ENCODE measurements at regions not wholly inside any gene's neighbourhood (a gene's known extent, or its start where the extent isn't known, plus 50 kb on each side); places are given as distances from the start of the nearest gene placed in this dataset.

- DNase-seq, result no peak
Observed at GRCh38 chr2:19579461-19579860, 221.0 kb upstream of the OSR1 start.

- DNase-seq, result no peak
Observed at GRCh38 chr2:19577723-19578122, 219.3 kb upstream of the OSR1 start.

GRCh38 chr2:19576411-19576810 lies 218.0 kb upstream of the OSR1 start:
- no peak for DNase-seq

- DNase-seq, result no peak
Observed at GRCh38 chr2:19575641-19576040, 217.2 kb upstream of the OSR1 start.

DNA sequence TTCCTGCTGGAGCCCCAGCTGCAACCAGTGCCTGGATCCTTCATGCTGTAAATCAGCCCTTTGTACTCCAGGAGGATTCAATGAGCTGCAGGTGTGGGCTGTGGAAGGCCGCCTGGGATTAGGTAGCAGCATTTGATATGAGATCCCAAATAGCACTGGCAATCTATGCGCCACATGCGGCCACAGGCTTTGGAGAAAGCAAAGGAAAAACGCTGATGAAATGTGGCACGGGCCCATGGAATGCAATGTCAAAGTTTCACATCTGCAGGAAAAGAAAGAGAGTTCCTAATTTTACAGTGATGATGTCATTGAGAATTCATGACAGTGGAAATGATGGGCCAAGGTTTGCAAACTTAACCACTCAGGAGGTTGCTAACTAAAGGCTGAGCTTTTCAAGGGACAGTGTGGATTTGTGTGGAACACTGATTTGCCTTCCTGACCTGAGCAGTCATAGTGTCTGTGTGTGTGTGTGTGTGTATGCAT lies 216.4 kb upstream of the OSR1 start:
- DNase-seq, result no peak

DNA sequence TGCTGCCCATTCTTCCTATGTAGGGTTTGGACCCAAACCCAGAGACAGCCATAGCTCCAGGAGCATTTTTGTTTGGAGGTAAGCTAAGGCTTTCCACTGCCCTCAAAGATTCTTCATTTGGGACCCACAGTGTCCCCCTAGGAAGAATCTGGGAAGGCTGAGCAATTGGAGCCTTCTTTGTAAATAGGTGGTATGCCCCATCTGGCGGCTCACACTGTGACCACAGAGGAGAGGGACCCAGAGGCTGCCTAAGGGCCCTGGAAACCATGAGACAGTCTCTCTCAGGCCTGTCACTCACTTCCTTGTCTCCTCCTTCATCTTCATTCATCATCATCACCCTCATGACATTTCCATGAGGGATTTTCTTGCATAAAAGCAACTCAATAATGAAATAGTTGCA lies 215.4 kb upstream of the OSR1 start:
- no peak for DNase-seq

- no peak for DNase-seq
Observed at GRCh38 chr2:19571773-19572172, 213.3 kb upstream of the OSR1 start.

GRCh38 chr2:19569300-19569791 lies 210.9 kb upstream of the OSR1 start:
- DNase-seq, result no peak

- no peak for DNase-seq
Observed at GRCh38 chr2:19568809-19569208, 210.4 kb upstream of the OSR1 start.

DNA sequence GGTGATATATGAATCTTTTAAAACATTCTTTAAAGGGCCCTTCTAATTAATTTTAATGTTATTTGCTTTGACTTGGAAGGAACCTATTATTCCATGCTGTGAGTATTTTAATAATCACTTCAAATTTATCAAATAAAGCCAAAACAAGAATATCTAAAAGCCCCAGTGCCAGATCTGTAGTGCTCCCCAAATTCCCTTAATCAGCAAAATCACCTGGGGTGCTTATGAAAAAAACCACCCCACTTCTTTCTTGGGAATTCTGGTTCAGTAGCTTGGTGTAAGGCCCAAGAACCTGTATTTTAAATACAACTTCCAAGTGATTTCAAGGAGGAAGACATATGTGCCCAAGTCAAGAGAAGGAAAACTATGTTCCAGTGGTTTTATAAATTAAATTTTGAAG lies 202.4 kb upstream of the OSR1 start:
- DNase-seq, result no peak

GRCh38 chr2:19559596-19560240 lies 201.3 kb upstream of the OSR1 start:
- no peak for DNase-seq

DNA sequence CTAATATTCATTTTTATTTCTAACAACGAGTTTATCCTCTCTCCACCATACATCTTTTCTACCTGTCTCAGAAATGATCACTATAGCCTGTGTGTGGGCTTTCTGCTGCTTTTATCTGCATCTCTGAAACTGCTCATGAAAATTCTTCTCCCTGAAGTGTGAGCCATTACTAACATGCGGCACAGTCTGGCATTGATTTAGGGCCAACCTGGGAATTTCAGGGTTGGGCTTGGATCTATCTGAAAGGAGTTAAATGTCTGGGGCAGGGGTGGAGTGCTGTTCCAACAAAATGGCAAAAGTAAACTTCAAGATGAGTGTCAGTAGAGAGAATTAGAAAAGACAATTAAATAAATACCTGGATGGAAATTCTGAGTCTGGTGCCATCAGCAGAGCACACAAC lies 198.2 kb upstream of the OSR1 start:
- no peak for DNase-seq

- DNase-seq, result no peak
Observed at GRCh38 chr2:19554520-19554919, 196.1 kb upstream of the OSR1 start.

GRCh38 chr2:19552270-19552669 lies 193.8 kb upstream of the OSR1 start:
- no peak for DNase-seq

DNA sequence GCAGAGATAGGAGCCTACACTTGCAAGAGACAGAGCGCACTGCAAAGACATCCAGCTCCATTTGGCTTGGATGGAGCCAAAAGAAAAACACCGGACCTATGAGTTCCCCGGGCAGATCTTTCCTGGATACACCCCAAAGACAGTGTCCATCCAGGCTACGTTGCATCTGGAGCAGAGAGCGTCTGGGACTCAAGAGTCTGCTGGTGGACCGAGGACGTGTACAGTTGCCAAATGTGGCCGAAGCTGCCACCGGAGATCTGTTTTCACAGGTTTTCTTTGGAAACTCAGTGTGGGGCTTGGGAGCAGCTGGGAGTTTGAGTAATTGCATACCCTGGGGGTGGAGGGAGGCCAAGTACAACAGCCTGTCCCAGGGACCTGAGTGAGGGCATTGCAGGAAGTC lies 192.3 kb upstream of the OSR1 start:
- DNase-seq, result no peak

DNA sequence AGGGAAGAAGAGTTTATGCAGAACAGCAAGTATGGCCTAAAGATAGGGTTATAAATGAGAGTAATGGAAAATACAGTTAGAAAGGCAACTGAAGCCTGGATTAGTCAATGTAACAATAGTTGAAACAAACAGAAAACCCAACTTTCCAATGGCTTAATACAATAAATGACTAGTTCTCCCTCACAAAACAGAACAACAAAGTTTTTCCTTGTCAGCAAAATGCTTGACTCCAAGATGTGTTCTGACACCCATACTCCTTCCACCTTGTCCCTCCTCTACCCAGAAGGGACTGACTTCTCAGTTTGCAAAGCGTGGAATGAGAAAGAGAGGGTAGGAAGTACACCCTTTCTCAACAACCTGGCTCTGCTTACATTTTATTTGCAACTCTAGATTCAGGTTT lies 191.4 kb upstream of the OSR1 start:
- DNase-seq, result no peak

- no peak for DNase-seq
Observed at GRCh38 chr2:19548116-19548515, 189.7 kb upstream of the OSR1 start.

GRCh38 chr2:19547321-19547720 lies 188.9 kb upstream of the OSR1 start:
- DNase-seq, result no peak

GRCh38 chr2:19545507-19545906 lies 187.1 kb upstream of the OSR1 start:
- DNase-seq, result no peak

GRCh38 chr2:19543663-19544383 lies 185.4 kb upstream of the OSR1 start:
- no peak for DNase-seq

DNA sequence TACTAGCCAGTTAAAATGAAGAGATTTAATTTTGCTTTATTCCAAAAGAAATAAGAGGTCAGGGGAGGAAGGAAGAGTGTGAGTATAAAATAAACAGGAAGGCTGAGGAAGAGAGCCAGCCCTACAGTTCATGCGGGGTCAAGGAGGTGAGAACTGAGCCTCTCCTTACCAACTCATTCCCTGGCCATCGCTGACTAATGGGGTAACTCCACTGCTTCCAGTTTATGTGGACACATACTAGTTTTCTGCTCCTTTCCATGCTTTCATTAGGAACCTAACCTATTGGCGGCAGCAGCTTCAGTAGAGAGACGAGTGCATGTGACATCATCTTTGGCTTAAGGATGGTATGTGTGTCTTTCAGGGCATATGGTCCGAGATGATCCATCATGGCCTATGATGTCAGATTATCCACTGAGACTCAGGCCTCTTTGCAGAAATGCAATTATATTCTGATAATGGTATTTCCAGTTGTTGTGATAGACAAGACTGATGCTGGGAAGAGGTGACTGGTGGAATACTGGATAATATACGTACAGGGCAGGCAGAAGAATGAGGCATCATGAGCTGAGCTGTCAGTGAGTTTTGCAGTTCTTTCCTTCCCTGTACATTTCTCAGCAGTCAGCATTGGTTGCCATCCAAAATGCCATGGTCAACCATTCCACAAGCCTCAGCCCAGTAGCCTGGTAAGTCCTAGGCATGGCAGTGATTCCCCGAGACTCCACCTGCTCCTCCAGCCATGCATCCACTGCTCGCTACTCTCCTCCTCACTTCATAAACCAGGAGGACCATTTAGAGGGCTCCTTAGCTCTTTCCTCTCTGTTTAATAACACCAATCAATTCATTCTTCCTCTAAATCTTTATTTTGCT lies 184.6 kb upstream of the OSR1 start:
- DNase-seq, result no peak

GRCh38 chr2:19541884-19542283 lies 183.5 kb upstream of the OSR1 start:
- DNase-seq, result no peak

DNA sequence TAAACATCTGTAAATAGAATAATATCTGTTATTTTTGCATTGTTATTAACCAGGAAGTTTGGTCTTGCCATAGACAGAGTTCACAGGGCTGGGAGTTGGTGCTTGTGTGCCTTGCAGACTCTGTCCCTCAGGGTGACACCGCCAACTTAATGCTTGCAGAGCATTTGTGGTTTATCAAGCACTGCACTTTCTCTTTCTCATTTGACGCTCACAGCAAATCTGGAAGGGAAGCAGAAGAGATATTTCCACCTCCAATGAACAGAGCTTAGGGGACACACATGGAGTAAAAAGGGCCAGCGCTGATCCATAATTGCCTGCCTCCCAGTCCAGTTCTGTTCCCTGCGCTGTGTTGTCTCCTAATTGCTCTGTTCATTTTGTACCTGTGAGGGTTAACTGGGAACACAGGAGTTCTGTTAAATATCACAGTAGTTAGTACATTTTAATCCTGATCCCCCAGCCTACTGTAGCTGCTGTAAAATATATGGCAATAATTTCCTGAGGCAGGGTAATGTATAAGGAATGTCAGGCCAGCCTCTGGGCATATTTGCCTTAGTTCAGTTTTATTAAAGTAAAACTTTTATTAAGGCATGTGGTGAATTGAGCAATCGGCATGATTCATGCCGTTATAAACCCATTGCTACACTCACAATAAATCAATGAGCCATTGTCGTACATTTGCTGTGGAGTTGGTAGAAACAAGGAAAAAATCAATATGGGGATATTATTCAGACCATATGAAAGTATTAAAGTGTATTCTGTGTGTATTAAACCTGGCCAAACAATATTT lies 182.5 kb upstream of the OSR1 start:
- no peak for DNase-seq
